HFFc6 (cell line): ENCODE measurements at regions not wholly inside any gene's neighbourhood (a gene's known extent, or its start where the extent isn't known, plus 50 kb on each side); places are given as distances from the start of the nearest gene placed in this dataset.
A peak's percentile ranks its signal among the peaks of the same experiment; 100 is the strongest.

Experiments
- DNase-seq: peaks from one replicate; pipeline ENCODE4 v3.0.0-alpha.2; 2018
- H3K27ac Mint-ChIP-seq: 2 replicates; pipeline ENCODE4 v1.8.0; 2020; ENCODE audit warnings: mild to moderate bottlenecking, mixed read lengths
- H3K27me3 Mint-ChIP-seq: 2 replicates; pipeline ENCODE4 v1.8.0; 2021; ENCODE audit warnings: mild to moderate bottlenecking, moderate library complexity, mixed read lengths; ENCODE audit not compliant: insufficient read depth
- H3K36me3 Mint-ChIP-seq: 2 replicates; pipeline ENCODE4 v1.8.0; 2021; ENCODE audit warnings: low read depth, mixed read lengths
- H3K4me1 Mint-ChIP-seq: 2 replicates; pipeline ENCODE4 v1.8.0; 2020; ENCODE audit warnings: low read depth, mixed read lengths
- H3K4me3 Mint-ChIP-seq: 2 replicates; pipeline ENCODE4 v1.8.0; 2020; ENCODE audit warnings: mild to moderate bottlenecking, moderate library complexity, mixed read lengths
- H3K9me3 Mint-ChIP-seq: 2 replicates; pipeline ENCODE4 v1.8.0; 2020; ENCODE audit warnings: mild to moderate bottlenecking, mixed read lengths
- TF ChIP-seq, protein P1 (sequence below): fragments of 200-600 bp; sonication (generic); IDR thresholded peaks from 2 replicates; pipeline ENCODE4 v1.5.0; 2021; ENCODE audit warnings: antibody characterized with exemption, mild to moderate bottlenecking

- no peaks in the 10 kb centered on the region for H3K9me3 Mint-ChIP-seq
- H3K4me3 Mint-ChIP-seq: no peak overlapping the region
- no peak overlapping the region for H3K27ac Mint-ChIP-seq
- H3K36me3 Mint-ChIP-seq: no peaks in the 10 kb centered on the region
- peak; percentile 25 for DNase-seq
- peaks cover 13% of the 10 kb centered on the region for H3K4me1 Mint-ChIP-seq
- peaks cover 2% of the 10 kb centered on the region; the same call in 1 of the 2 replicates for H3K27me3 Mint-ChIP-seq
- TF ChIP-seq, protein P1, sequence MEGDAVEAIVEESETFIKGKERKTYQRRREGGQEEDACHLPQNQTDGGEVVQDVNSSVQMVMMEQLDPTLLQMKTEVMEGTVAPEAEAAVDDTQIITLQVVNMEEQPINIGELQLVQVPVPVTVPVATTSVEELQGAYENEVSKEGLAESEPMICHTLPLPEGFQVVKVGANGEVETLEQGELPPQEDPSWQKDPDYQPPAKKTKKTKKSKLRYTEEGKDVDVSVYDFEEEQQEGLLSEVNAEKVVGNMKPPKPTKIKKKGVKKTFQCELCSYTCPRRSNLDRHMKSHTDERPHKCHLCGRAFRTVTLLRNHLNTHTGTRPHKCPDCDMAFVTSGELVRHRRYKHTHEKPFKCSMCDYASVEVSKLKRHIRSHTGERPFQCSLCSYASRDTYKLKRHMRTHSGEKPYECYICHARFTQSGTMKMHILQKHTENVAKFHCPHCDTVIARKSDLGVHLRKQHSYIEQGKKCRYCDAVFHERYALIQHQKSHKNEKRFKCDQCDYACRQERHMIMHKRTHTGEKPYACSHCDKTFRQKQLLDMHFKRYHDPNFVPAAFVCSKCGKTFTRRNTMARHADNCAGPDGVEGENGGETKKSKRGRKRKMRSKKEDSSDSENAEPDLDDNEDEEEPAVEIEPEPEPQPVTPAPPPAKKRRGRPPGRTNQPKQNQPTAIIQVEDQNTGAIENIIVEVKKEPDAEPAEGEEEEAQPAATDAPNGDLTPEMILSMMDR: no peak
Observed at GRCh38 chr6:82441047-82441855, 77.6 kb downstream of the TPBG start.

GRCh38 chr6:82442061-82442719 is 78.6 kb downstream of the TPBG start:
- Mint-ChIP-seq H3K4me3 (no peak overlapping the region), H3K9me3 (no peaks in the 10 kb centered on the region), H3K27me3 (peaks cover 2% of the 10 kb centered on the region; the same call in 1 of the 2 replicates), H3K4me1 (peaks cover 13% of the 10 kb centered on the region), H3K36me3 (no peaks in the 10 kb centered on the region), H3K27ac (no peak overlapping the region)
- TF ChIP-seq, protein P1: no peak
- DNase-seq: no peak

DNA sequence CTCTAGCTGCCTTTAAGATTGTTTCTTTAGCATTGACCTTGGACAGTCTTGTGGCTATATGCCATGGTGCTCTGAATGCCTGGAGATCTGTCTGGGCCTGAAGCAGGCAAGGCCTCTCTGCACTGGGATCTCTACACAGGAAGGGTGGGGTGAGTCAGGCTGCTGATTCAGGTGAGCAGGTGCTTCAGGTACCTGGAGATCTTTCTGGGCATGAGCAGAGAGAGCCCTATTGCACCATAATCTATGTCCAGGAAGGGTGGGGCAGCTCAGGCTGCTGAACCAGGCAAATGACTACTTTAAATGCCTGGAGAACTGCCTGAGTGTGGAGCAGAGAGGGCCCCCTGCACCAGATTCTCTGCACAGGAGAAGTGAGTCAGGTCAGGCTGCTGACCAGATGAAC is 94.5 kb downstream of the TPBG start:
- Mint-ChIP-seq H3K4me1 (no peaks in the 10 kb centered on the region), H3K27ac (no peak overlapping the region), H3K9me3 (peaks cover 19% of the 10 kb centered on the region), H3K36me3 (no peaks in the 10 kb centered on the region), H3K27me3 (peaks cover 3% of the 10 kb centered on the region; the same call in 1 of the 2 replicates), H3K4me3 (no peak overlapping the region)
- DNase-seq: no peak
- TF ChIP-seq, protein P1: no peak

DNA sequence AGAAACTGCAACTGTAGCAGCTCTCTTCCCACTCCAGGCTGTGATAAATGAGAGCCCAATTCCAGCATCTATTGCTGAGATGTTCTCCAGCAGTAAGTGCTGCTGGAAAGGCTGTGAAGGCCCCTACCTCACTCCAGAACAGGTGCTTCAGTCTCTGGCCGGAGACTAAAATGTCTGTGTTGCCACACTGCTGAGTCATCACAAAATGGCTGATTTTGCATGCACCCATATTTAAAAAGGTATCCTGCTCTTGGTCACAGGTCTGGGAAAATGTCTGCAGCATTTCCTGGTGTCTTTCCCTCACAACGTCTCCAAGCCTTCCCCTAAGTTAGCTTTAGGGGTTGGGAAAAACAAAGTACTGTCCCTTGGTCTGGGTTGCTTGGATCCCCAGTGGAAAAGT is 95.1 kb downstream of the TPBG start:
- TF ChIP-seq, protein P1: no peak
- no peak overlapping the region for H3K4me3 Mint-ChIP-seq

GRCh38 chr6:82461536-82461935 is 97.9 kb downstream of the TPBG start:
- H3K27ac Mint-ChIP-seq: no peak overlapping the region
- no peaks in the 10 kb centered on the region for H3K36me3 Mint-ChIP-seq
- TF ChIP-seq, protein P1: no peak
- DNase-seq: no peak
- no peaks in the 10 kb centered on the region for H3K4me1 Mint-ChIP-seq
- H3K27me3 Mint-ChIP-seq: peaks cover 3% of the 10 kb centered on the region; the same call in 1 of the 2 replicates
- no peak overlapping the region for H3K4me3 Mint-ChIP-seq
- peaks cover 7% of the 10 kb centered on the region for H3K9me3 Mint-ChIP-seq

More for the DNA sequence above, 95.1 kb downstream of the TPBG start:
- DNase-seq: no peak
- Mint-ChIP-seq H3K4me1 (no peaks in the 10 kb centered on the region), H3K27ac (no peak overlapping the region), H3K27me3 (peaks cover 3% of the 10 kb centered on the region; the same call in 1 of the 2 replicates), H3K36me3 (no peaks in the 10 kb centered on the region), H3K9me3 (peaks cover 19% of the 10 kb centered on the region)
